ENCODE measurements at regions not wholly inside any gene's neighbourhood (a gene's known extent, or its start where the extent isn't known, plus 50 kb on each side); places are given as distances from the start of the nearest gene placed in this dataset.

GRCh38 chr6:15980801-15981200 lies 148.1 kb upstream of the MYLIP start:
- Histone ChIP-seq H3K4me3 (ENCODE audit: low read depth in 2 of 2, low read length in 1 of 2) (no peak overlapping the region), H3K9ac (no peak overlapping the region), H3K79me2 (ENCODE audit: insufficient read depth) (no peaks in the 10 kb centered on the region), H3K9me3 (no peaks in the 10 kb centered on the region), H4K20me1 (ENCODE audit: insufficient read depth) (no peaks in the 10 kb centered on the region), H3K36me3 (replicated peaks in 1 of 2; ENCODE audit: control insufficient read depth in 1 of 2, insufficient read depth in 2 of 2, low read length in 1 of 2) (no peaks in the 10 kb centered on the region), H3K4me2 (no peak overlapping the region), H3F3A (replicated peaks; ENCODE audit: insufficient read depth) (no peaks in the 10 kb centered on the region), H3K27me3 (ENCODE audit: insufficient read depth) (no peaks in the 10 kb centered on the region), H3K27ac (ENCODE audit: low read depth in 2 of 2, low read length in 1 of 2) (no peak overlapping the region), H2AFZ (ENCODE audit: low read depth) (no peak overlapping the region), H3K9me2 (no peaks in the 10 kb centered on the region), H3K4me1 (ENCODE audit: control insufficient read depth in 1 of 2, insufficient read depth in 2 of 2, low read depth in 1 of 2, low read length in 1 of 2) (peaks cover 0 to 3% of the 10 kb centered on the region in 2 experiments; a peak in 2 of 4 replicates)
- POLR2A ChIA-PET = no interaction called here
- CTCF ChIA-PET = no interaction called here
- 31% methylated on average over 4 of the region's 4 CpGs for WGBS (ENCODE audit: low lambda C conversion rate)
- no peak for DNase-seq
- no peak for TF ChIP-seq ELF1 (IDR thresholded peaks at IDR 0.05)
- no peak for TF ChIP-seq YY1 (IDR thresholded peaks at IDR 0.05; ENCODE audit: low read depth)
- no peak for TF ChIP-seq FOXJ3 (CRISPR knock-in tag; IDR thresholded peaks at IDR 0.05)
- no peak for TF ChIP-seq GABPA (IDR thresholded peaks at IDR 0.05; ENCODE audit: low read depth)
- TF ChIP-seq PBX3 (IDR thresholded peaks at IDR 0.05) = no peak
- no peak for TF ChIP-seq MXI1 (IDR thresholded peaks at IDR 0.05; ENCODE audit: low read depth, low read length)

- no peak for TF ChIP-seq RXRA (IDR thresholded peaks at IDR 0.05; ENCODE audit: borderline replicate concordance, low read depth)
- TF ChIP-seq YY1 (IDR thresholded peaks at IDR 0.05; ENCODE audit: low read depth) = no peak
- TF ChIP-seq TCF12 (IDR thresholded peaks at IDR 0.05) = peak; percentile 28
- TF ChIP-seq ELF1 (IDR thresholded peaks at IDR 0.05) = no peak
- no peak for TF ChIP-seq GABPA (IDR thresholded peaks at IDR 0.05; ENCODE audit: low read depth)
- peak in 1 of 2 experiments; percentile 60; a peak in 2 of 4 replicates for TF ChIP-seq EP300 (IDR thresholded peaks at IDR 0.05; ENCODE audit: borderline replicate concordance in 1 of 2, low read depth in 1 of 2, low read length in 1 of 2)
- TF ChIP-seq TAF1 (IDR thresholded peaks at IDR 0.05; ENCODE audit: borderline replicate concordance, low read depth, low read length) = no peak
- no peak for TF ChIP-seq FOXM1 (IDR thresholded peaks at IDR 0.05; ENCODE audit: low read depth)
- TF ChIP-seq RFX5 (IDR thresholded peaks at IDR 0.05; ENCODE audit: low read length) = no peak
- TF ChIP-seq IRF3 (IDR thresholded peaks at IDR 0.05; ENCODE audit: low read depth, low read length) = no peak
- TF ChIP-seq NFIC (IDR thresholded peaks at IDR 0.05; ENCODE audit: borderline replicate concordance) = no peak
- TF ChIP-seq RCOR1 (IDR thresholded peaks at IDR 0.05; ENCODE audit: low read length) = peak; percentile 55; the same call in 1 of the 2 replicates
- TF ChIP-seq PBX3 (IDR thresholded peaks at IDR 0.05) = no peak
- no peak for TF ChIP-seq USF2 (IDR thresholded peaks at IDR 0.05; ENCODE audit: borderline replicate concordance, low read depth, low read length)
- TF ChIP-seq POLR2AphosphoS5 (IDR thresholded peaks at IDR 0.05; ENCODE audit: low read depth, low read length) = no peak
- TF ChIP-seq CHD2 (IDR thresholded peaks at IDR 0.05; ENCODE audit: low read length, partially characterized antibody) = peak; percentile 32
- no peak for TF ChIP-seq EZH2phosphoT487 (IDR thresholded peaks at IDR 0.05; ENCODE audit: borderline replicate concordance, low read depth)
- TF ChIP-seq REST (IDR thresholded peaks at IDR 0.05; ENCODE audit: low read depth, low read length) = no peak
- no peak for TF ChIP-seq MXI1 (IDR thresholded peaks at IDR 0.05; ENCODE audit: low read depth, low read length)
- Histone ChIP-seq H3K9me2 (no peaks in the 10 kb centered on the region), H3K4me3 (ENCODE audit: low read depth in 2 of 2, low read length in 1 of 2) (no peak overlapping the region), H2AFZ (ENCODE audit: low read depth) (no peak overlapping the region), H3F3A (replicated peaks; ENCODE audit: insufficient read depth) (no peaks in the 10 kb centered on the region), H3K9ac (no peak overlapping the region), H3K27me3 (ENCODE audit: insufficient read depth) (no peaks in the 10 kb centered on the region), H3K79me2 (ENCODE audit: insufficient read depth) (no peaks in the 10 kb centered on the region), H3K36me3 (replicated peaks in 1 of 2; ENCODE audit: control insufficient read depth in 1 of 2, insufficient read depth in 2 of 2, low read length in 1 of 2) (no peaks in the 10 kb centered on the region), H3K27ac (ENCODE audit: low read depth in 2 of 2, low read length in 1 of 2) (peak overlapping the region in 1 of 2 experiments; percentile 11; a peak in 1 of 4 replicates), H3K4me2 (no peak overlapping the region), H3K9me3 (no peaks in the 10 kb centered on the region), H3K4me1 (ENCODE audit: control insufficient read depth in 1 of 2, insufficient read depth in 2 of 2, low read depth in 1 of 2, low read length in 1 of 2) (peaks cover 0 to 3% of the 10 kb centered on the region in 2 experiments; a peak in 2 of 4 replicates), H4K20me1 (ENCODE audit: insufficient read depth) (no peaks in the 10 kb centered on the region)
- CTCF ChIA-PET = interaction anchor here (1.1 to 2.2 kb wide), 2 partner anchors 47 to 205 kb away, joined by 3 to 7 read pairs; no protein-coding TSS in a partner anchor
- peak; percentile 30 for DNase-seq
- POLR2A ChIA-PET = no interaction called here
Measured at GRCh38 chr6:15978426-15978825, 150.5 kb upstream of the MYLIP start.
